ENCODE measurements at regions not wholly inside any gene's neighbourhood (a gene's known extent, or its start where the extent isn't known, plus 50 kb on each side); places are given as distances from the start of the nearest gene placed in this dataset.

DNA sequence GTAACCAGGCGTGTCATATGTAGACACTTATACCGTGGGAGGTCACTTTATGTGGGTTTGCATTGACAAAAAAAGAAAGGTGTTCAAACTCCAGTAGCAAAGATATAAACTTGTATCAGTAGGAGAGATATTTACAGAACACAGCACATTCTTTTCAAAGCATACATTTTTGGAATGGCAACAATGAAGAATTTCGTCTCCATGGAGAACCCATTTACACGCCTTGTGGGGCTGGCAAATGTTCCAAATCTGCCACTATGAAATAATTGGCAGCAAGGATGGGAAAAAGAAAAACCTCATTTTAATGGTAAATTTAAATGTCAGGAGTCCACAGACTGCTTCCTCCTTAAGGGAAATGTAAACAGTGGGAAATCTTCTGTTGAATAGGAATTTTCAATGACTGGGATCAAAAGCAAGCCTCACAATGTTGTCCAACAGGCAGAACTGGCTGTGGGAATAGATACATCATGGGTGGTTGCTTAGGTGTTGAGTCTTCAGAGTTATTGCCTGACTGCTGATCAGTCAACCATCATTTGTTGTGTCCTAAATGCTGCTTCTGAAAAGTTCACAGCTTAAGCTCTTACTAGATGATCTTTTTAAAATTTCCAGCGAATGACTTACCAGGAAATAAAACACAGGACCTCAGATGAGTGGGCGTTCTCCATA is 256.6 kb upstream of the SEMA3C start:
- TF ChIP-seq CTCF (IDR thresholded peaks at IDR 0.05; ENCODE audit: extremely low read depth, low read depth, low read length), result no peak
- peaks cover 13% of the 10 kb centered on the region for H3K4me1 ChIP-seq (ENCODE audit: insufficient read depth, low read length)
- H3K27ac ChIP-seq (ENCODE audit: low read depth, low read length), result no peak overlapping the region
- no peaks in the 10 kb centered on the region for H3K27me3 ChIP-seq (ENCODE audit: insufficient read depth, low read length)
- no peak for DNase-seq (ENCODE audit: insufficient read length, low spot score, missing footprints)
- no peak overlapping the region for H2AFZ ChIP-seq (ENCODE audit: low read length)
- no peaks in the 10 kb centered on the region for H4K20me1 ChIP-seq (ENCODE audit: insufficient read depth, low read length)
- H3K9me3 ChIP-seq (ENCODE audit: low read depth, low read length), result no peaks in the 10 kb centered on the region
- no peak overlapping the region for H3K4me2 ChIP-seq (ENCODE audit: insufficient read depth, low read length)
- no peak overlapping the region for H3K4me3 ChIP-seq (ENCODE audit: insufficient read depth, low read length)
- H3K79me2 ChIP-seq (ENCODE audit: insufficient read depth, low read length), result no peaks in the 10 kb centered on the region
- no peaks in the 10 kb centered on the region for H3K36me3 ChIP-seq (ENCODE audit: insufficient read depth, low read length)

GRCh38 chr7:81173766-81174281 is 255.0 kb upstream of the SEMA3C start:
- H4K20me1 ChIP-seq (ENCODE audit: insufficient read depth, low read length), result no peaks in the 10 kb centered on the region
- peak; percentile 39 for DNase-seq (ENCODE audit: insufficient read length, low spot score, missing footprints)
- no peaks in the 10 kb centered on the region for H3K79me2 ChIP-seq (ENCODE audit: insufficient read depth, low read length)
- H3K9me3 ChIP-seq (ENCODE audit: low read depth, low read length), result no peaks in the 10 kb centered on the region
- H3K4me1 ChIP-seq (ENCODE audit: insufficient read depth, low read length), result peaks cover 13% of the 10 kb centered on the region
- no peaks in the 10 kb centered on the region for H3K27me3 ChIP-seq (ENCODE audit: insufficient read depth, low read length)
- H3K4me3 ChIP-seq (ENCODE audit: insufficient read depth, low read length), result peak overlapping the region; percentile 56
- H3K36me3 ChIP-seq (ENCODE audit: insufficient read depth, low read length), result no peaks in the 10 kb centered on the region
- no peak overlapping the region for H2AFZ ChIP-seq (ENCODE audit: low read length)
- TF ChIP-seq CTCF (IDR thresholded peaks at IDR 0.05; ENCODE audit: extremely low read depth, low read depth, low read length), result no peak
- H3K4me2 ChIP-seq (ENCODE audit: insufficient read depth, low read length), result peak overlapping the region; percentile 79
- H3K27ac ChIP-seq (ENCODE audit: low read depth, low read length), result peak overlapping the region; percentile 75

DNA sequence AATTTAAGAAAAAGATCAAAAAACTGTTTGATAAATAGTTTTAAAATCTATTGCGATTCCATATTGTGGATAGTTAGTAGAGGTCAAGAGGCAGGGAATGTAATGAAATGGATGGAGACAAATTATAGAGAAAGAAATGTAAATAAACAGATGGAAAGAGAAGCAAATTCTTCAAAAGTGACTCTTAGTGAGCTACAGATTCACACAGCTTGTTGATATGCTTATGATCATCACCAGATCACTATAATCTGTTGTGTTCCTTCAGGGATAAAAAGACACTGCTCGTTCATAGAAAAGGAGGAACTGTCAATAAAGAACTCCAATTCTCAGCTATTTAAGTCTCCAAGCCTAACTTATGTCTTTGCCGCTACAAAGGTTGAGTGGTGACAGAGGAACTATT is 251.4 kb upstream of the SEMA3C start:
- no peak for TF ChIP-seq CTCF (IDR thresholded peaks at IDR 0.05; ENCODE audit: extremely low read depth, low read depth, low read length)
- H3K4me3 ChIP-seq (ENCODE audit: insufficient read depth, low read length), result no peak overlapping the region
- H3K27me3 ChIP-seq (ENCODE audit: insufficient read depth, low read length), result no peaks in the 10 kb centered on the region
- DNase-seq (ENCODE audit: insufficient read length, low spot score, missing footprints), result no peak
- no peaks in the 10 kb centered on the region for H3K79me2 ChIP-seq (ENCODE audit: insufficient read depth, low read length)
- no peaks in the 10 kb centered on the region for H4K20me1 ChIP-seq (ENCODE audit: insufficient read depth, low read length)
- H3K36me3 ChIP-seq (ENCODE audit: insufficient read depth, low read length), result no peaks in the 10 kb centered on the region
- H3K4me2 ChIP-seq (ENCODE audit: insufficient read depth, low read length), result no peak overlapping the region
- no peaks in the 10 kb centered on the region for H3K9me3 ChIP-seq (ENCODE audit: low read depth, low read length)
- H3K27ac ChIP-seq (ENCODE audit: low read depth, low read length), result no peak overlapping the region
- H3K4me1 ChIP-seq (ENCODE audit: insufficient read depth, low read length), result peaks cover 13% of the 10 kb centered on the region
- no peak overlapping the region for H2AFZ ChIP-seq (ENCODE audit: low read length)

GRCh38 chr7:81167934-81168333 is 249.1 kb upstream of the SEMA3C start:
- no peak for DNase-seq (ENCODE audit: insufficient read length, low spot score, missing footprints)
- Histone ChIP-seq H3K36me3 (ENCODE audit: insufficient read depth, low read length) (no peaks in the 10 kb centered on the region), H3K4me2 (ENCODE audit: insufficient read depth, low read length) (no peak overlapping the region), H2AFZ (ENCODE audit: low read length) (no peak overlapping the region), H3K4me1 (ENCODE audit: insufficient read depth, low read length) (peaks cover 6% of the 10 kb centered on the region), H3K9me3 (ENCODE audit: low read depth, low read length) (no peaks in the 10 kb centered on the region), H4K20me1 (ENCODE audit: insufficient read depth, low read length) (no peaks in the 10 kb centered on the region), H3K4me3 (ENCODE audit: insufficient read depth, low read length) (no peak overlapping the region), H3K27me3 (ENCODE audit: insufficient read depth, low read length) (no peaks in the 10 kb centered on the region), H3K27ac (ENCODE audit: low read depth, low read length) (no peak overlapping the region), H3K79me2 (ENCODE audit: insufficient read depth, low read length) (no peaks in the 10 kb centered on the region)
- TF ChIP-seq CTCF (IDR thresholded peaks at IDR 0.05; ENCODE audit: extremely low read depth, low read depth, low read length), result no peak
